Heart left ventricle (tissue), 13 donors: ENCODE measurements at regions not wholly inside any gene's neighbourhood (a gene's known extent, or its start where the extent isn't known, plus 50 kb on each side); places are given as distances from the start of the nearest gene placed in this dataset.
"Not testable (repeated sequence)": the region's sequence is repeated elsewhere in the genome, so short reads cannot be mapped to it uniquely, and the experiment has no call there.

Experiments used
- POLR2A ChIP-seq, 2 donors: fragments of 450-650 bp; IDR thresholded peaks; one replicate each; pipeline ENCODE4 v1.6.1; 2017; ENCODE audit warnings: antibody characterized with exemption in 2 of 2, mild to moderate bottlenecking in 2 of 2, moderate library complexity in 2 of 2
- TF ChIP-seq, protein P1 (sequence below), 12 donors: fragments of 200-600 bp; sonication (generic) in 4 of 12; IDR thresholded peaks; one replicate each; pipeline versions ENCODE4 v1.5.0 to v1.8.0; 2018 to 2022; ENCODE audit warnings: antibody characterized with exemption in 12 of 12, mild to moderate bottlenecking in 5 of 12
- donor health status: ischemic (EF 13 %, LVEDD 7.1; RV severe dilation, severe dysfunction).
- donor health status: DM: no; HTN: yes; CAD: no.
- donor health status: DM: no; HTN: no; CAD: no.
- donor health status: ischemic (EF 25% LVEDD 6.9; RV normal size, moderate dysfunction).
- donor health status: ischemic (EF 25% LVEDD 5.7; RV mildly dilated, moderate dysfunction).
- donor health status: ischemic (EF 35%, LVEDD 5.7; RV mildly dilated, moderate dysfunction).
- donor health status: nonischemic (EF 11% LVEDD 7.7; RV severe dilation, severe dysfunction).
- donor health status: DM: yes; HTN: yes; CAD: no.
- donor health status: PGD.
- donor health status: ischemic (EF 29% LVEDD 5.4; RV normal size, mild dysfunction).
- donor health status: nonischemic (EF 23%, LVEDD 6.1; RV moderate dilation, normal function).

DNA sequence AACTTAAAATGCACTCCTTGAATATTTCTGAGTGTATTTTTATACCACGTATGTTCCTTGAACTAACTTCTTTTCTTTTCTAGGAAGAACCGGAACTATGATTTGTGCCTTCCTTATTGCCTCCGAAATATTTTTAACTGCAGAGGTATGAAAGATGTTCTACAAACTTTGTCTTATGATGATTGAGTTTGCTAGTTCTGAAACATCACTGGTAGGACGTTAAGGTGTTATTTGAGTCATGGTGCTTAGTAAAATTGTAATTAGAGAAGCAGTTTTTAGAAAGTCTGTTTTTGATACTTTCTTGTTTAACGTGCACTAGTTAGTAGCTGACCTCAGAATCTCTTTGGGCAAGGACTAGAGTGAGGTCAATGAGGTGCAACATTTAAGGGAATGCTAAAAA lies 69.0 kb upstream of the PARP4 start:
- TF ChIP-seq POLR2A (IDR thresholded peaks at IDR 0.05) = not testable (repeated sequence)
- TF ChIP-seq, protein P1, sequence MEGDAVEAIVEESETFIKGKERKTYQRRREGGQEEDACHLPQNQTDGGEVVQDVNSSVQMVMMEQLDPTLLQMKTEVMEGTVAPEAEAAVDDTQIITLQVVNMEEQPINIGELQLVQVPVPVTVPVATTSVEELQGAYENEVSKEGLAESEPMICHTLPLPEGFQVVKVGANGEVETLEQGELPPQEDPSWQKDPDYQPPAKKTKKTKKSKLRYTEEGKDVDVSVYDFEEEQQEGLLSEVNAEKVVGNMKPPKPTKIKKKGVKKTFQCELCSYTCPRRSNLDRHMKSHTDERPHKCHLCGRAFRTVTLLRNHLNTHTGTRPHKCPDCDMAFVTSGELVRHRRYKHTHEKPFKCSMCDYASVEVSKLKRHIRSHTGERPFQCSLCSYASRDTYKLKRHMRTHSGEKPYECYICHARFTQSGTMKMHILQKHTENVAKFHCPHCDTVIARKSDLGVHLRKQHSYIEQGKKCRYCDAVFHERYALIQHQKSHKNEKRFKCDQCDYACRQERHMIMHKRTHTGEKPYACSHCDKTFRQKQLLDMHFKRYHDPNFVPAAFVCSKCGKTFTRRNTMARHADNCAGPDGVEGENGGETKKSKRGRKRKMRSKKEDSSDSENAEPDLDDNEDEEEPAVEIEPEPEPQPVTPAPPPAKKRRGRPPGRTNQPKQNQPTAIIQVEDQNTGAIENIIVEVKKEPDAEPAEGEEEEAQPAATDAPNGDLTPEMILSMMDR (IDR thresholded peaks at IDR 0.05) = not testable (repeated sequence)
